SH-SY5Y (cell line): ENCODE measurements at regions not wholly inside any gene's neighbourhood (a gene's known extent, or its start where the extent isn't known, plus 50 kb on each side); places are given as distances from the start of the nearest gene placed in this dataset.

Experiments
- GATA2 ChIP-seq: IDR thresholded peaks from 2 replicates; pipeline ENCODE4 v1.6.1; 2011; ENCODE audit warnings: mild to moderate bottlenecking, low read depth, low read length
- GATA3 ChIP-seq: IDR thresholded peaks from 2 replicates; pipeline ENCODE4 v1.6.1; 2011; ENCODE audit warnings: low read depth, mild to moderate bottlenecking, low read length, moderate library complexity

- TF ChIP-seq GATA3: no peak
- TF ChIP-seq GATA2: no peak
Measured at GRCh38 chr15:61784734-61785133, 275.5 kb downstream of the VPS13C start.
